ENCODE measurements at regions not wholly inside any gene's neighbourhood (a gene's known extent, or its start where the extent isn't known, plus 50 kb on each side); places are given as distances from the start of the nearest gene placed in this dataset.
A peak's percentile ranks its signal among the peaks of the same experiment; 100 is the strongest.

DNA sequence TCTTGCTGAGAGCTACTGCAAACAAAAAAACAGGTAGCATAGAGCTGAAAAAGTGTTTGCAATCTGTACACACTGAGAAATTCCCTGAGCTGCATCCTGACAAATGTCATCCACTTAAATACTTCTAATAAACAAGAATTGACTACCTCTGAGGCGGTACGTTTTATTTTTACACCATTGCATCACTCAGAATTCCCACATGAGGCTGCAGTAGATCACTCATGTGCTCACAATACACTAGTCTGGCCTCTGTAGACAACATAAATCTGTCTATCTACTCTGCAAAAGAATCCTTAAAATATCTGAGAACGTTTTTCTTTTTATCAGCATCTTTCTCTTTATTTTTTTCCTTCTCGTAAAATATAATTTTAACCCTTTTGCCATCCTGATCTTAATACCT is 661.4 kb downstream of the EPHA7 start:
- Histone ChIP-seq H3K27me3 (replicated peaks in 2 of 5; ENCODE audit: control insufficient read depth in 4 of 5, insufficient read depth in 5 of 5, low read length in 4 of 5) (no peaks in the 10 kb centered on the region), H3K4me1 (ENCODE audit: control extremely low read depth in 1 of 4, control insufficient read depth in 4 of 4, insufficient read depth in 4 of 4, low read length in 3 of 4) (no peaks in the 10 kb centered on the region), H3K36me3 (ENCODE audit: control insufficient read depth in 4 of 4, insufficient read depth in 4 of 4, low read length in 3 of 4) (no peaks in the 10 kb centered on the region), H3K4me3 (ENCODE audit: control insufficient read depth in 1 of 7, extremely low read depth in 1 of 7, insufficient read depth in 4 of 7, low read depth in 2 of 7, low read length in 6 of 7) (no peak overlapping the region), H3K27ac (ENCODE audit: insufficient read depth in 1 of 2, low read depth in 1 of 2, low read length in 2 of 2, poor library complexity in 1 of 2, severe bottlenecking in 2 of 2) (no peak overlapping the region), H3K9me3 (ENCODE audit: control extremely low read depth in 1 of 5, control insufficient read depth in 4 of 5, insufficient read depth in 2 of 5, low read depth in 1 of 5, low read length in 4 of 5) (peaks cover 0 to 2% (median 0%) of the 10 kb centered on the region in 5 experiments)
- WGBS (ENCODE audit: insufficient coverage), result 90% methylated on average over 2 of the region's 4 CpGs
- ChIA-PET POLR2A (no interaction called here), CTCF (no interaction called here)
- DNase-seq, result no peak

DNA sequence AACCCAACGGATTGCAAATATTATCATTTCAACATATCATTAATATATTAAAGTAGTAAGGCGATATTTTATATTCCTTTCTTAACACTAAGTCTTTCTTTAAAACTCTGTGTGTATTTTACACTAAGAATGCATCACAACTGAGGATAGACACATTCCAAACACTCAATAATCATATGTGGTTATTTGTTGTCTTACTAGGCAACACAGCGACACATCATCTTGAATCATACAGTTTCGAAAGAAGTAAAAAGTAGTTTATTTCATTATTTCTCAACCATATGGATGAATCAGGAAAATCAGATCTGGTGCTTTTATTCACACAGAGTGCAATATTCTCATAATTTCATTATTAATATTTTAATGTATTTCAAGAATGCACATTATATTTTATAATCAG is 662.4 kb downstream of the EPHA7 start:
- CTCF ChIA-PET, result no interaction called here
- WGBS (ENCODE audit: insufficient coverage), result no CpG with 5 or more reads among the region's 4 CpGs
- Histone ChIP-seq H3K27me3 (replicated peaks in 2 of 5; ENCODE audit: control insufficient read depth in 4 of 5, insufficient read depth in 5 of 5, low read length in 4 of 5) (no peaks in the 10 kb centered on the region), H3K36me3 (ENCODE audit: control insufficient read depth in 4 of 4, insufficient read depth in 4 of 4, low read length in 3 of 4) (no peaks in the 10 kb centered on the region), H3K4me1 (ENCODE audit: control extremely low read depth in 1 of 4, control insufficient read depth in 4 of 4, insufficient read depth in 4 of 4, low read length in 3 of 4) (no peaks in the 10 kb centered on the region), H3K9me3 (ENCODE audit: control extremely low read depth in 1 of 5, control insufficient read depth in 4 of 5, insufficient read depth in 2 of 5, low read depth in 1 of 5, low read length in 4 of 5) (peaks cover 0 to 2% (median 0%) of the 10 kb centered on the region in 5 experiments), H3K4me3 (ENCODE audit: control insufficient read depth in 1 of 7, extremely low read depth in 1 of 7, insufficient read depth in 4 of 7, low read depth in 2 of 7, low read length in 6 of 7) (no peak overlapping the region), H3K27ac (ENCODE audit: insufficient read depth in 1 of 2, low read depth in 1 of 2, low read length in 2 of 2, poor library complexity in 1 of 2, severe bottlenecking in 2 of 2) (no peak overlapping the region)
- no peak for DNase-seq
- POLR2A ChIA-PET, result no interaction called here

DNA sequence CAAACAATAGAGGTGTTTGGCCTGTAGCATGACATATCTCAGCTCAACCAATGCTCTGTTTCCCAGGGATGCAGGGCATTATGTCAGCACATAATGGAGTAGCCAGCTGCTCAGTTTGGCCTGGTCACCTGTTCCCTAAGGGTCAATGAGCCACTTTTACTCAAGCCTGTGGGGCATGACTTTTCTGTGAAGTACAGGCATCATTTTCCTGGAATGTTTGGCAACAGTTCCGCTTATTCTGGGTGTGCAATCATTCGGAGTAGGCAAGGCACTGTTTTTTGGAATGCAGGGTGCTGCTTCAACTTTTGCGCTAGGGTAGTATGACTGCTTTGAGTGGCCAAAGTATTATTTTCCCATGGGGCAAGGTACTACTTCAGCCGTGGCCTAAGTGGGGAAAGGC is 665.4 kb downstream of the EPHA7 start:
- Histone ChIP-seq H3K9me3 (ENCODE audit: control extremely low read depth in 1 of 5, control insufficient read depth in 4 of 5, insufficient read depth in 2 of 5, low read depth in 1 of 5, low read length in 4 of 5) (peaks cover 0 to 2% (median 0%) of the 10 kb centered on the region in 5 experiments), H3K27ac (ENCODE audit: insufficient read depth in 1 of 2, low read depth in 1 of 2, low read length in 2 of 2, poor library complexity in 1 of 2, severe bottlenecking in 2 of 2) (no peak overlapping the region), H3K4me3 (ENCODE audit: control insufficient read depth in 1 of 7, extremely low read depth in 1 of 7, insufficient read depth in 4 of 7, low read depth in 2 of 7, low read length in 6 of 7) (no peak overlapping the region), H3K4me1 (ENCODE audit: control extremely low read depth in 1 of 4, control insufficient read depth in 4 of 4, insufficient read depth in 4 of 4, low read length in 3 of 4) (no peaks in the 10 kb centered on the region), H3K36me3 (ENCODE audit: control insufficient read depth in 4 of 4, insufficient read depth in 4 of 4, low read length in 3 of 4) (no peaks in the 10 kb centered on the region), H3K27me3 (replicated peaks in 2 of 5; ENCODE audit: control insufficient read depth in 4 of 5, insufficient read depth in 5 of 5, low read length in 4 of 5) (no peaks in the 10 kb centered on the region)
- DNase-seq, result no peak
- ChIA-PET POLR2A (no interaction called here), CTCF (no interaction called here)
- 100% methylated on average over 2 of the region's 4 CpGs for WGBS (ENCODE audit: insufficient coverage)

DNA sequence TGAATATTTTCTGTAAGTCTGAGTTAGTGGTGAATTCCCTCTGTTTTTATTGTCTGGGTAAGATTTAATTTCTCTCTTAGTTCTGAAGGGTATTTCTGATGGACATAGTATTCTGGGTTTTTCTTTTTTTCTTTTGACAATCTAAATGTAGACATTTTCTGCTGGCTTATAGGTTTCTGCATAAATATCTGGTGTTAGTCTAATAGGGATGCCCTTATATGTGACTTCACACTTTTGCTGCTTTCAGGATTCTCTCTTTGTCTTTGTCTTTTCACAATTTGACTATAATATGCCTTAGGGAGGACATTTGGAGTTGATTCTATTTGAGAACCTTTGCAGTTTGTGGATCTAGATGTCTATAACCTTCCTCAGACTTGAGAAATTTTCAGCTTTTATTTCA is 667.2 kb downstream of the EPHA7 start:
- ChIA-PET POLR2A (no interaction called here), CTCF (no interaction called here)
- no peaks in the 10 kb centered on the region for H3K27me3 ChIP-seq (replicated peaks in 2 of 5; ENCODE audit: control insufficient read depth in 4 of 5, insufficient read depth in 5 of 5, low read length in 4 of 5)
- no peaks in the 10 kb centered on the region for H3K4me1 ChIP-seq (ENCODE audit: control extremely low read depth in 1 of 4, control insufficient read depth in 4 of 4, insufficient read depth in 4 of 4, low read length in 3 of 4)
- DNase-seq, result no peak
- peaks cover 0 to 2% (median 0%) of the 10 kb centered on the region in 5 experiments for H3K9me3 ChIP-seq (ENCODE audit: control extremely low read depth in 1 of 5, control insufficient read depth in 4 of 5, insufficient read depth in 2 of 5, low read depth in 1 of 5, low read length in 4 of 5)
- H3K27ac ChIP-seq (ENCODE audit: insufficient read depth in 1 of 2, low read depth in 1 of 2, low read length in 2 of 2, poor library complexity in 1 of 2, severe bottlenecking in 2 of 2), result no peak overlapping the region
- H3K36me3 ChIP-seq (ENCODE audit: control insufficient read depth in 4 of 4, insufficient read depth in 4 of 4, low read length in 3 of 4), result no peaks in the 10 kb centered on the region
- no peak overlapping the region for H3K4me3 ChIP-seq (ENCODE audit: control insufficient read depth in 1 of 7, extremely low read depth in 1 of 7, insufficient read depth in 4 of 7, low read depth in 2 of 7, low read length in 6 of 7)

DNA sequence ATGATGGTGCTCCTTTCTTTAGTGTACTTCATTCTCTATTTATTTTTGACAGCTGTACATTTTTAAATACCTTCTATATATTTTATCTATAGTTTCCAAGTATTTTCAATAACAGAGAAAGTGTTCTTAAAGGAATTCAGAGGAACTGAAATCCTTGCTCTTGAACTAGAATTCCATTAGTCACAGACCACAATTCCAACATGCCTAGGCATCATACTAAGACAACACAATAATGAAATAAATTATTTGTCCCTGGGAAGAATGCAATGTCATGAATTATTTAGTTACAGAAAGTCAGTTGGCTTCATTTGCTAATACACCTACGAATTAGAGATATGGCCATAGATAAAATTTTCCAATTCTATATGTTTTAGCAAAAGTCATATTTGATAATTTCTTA is 671.2 kb downstream of the EPHA7 start:
- Histone ChIP-seq H3K36me3 (ENCODE audit: control insufficient read depth in 4 of 4, insufficient read depth in 4 of 4, low read length in 3 of 4) (no peaks in the 10 kb centered on the region), H3K9me3 (ENCODE audit: control extremely low read depth in 1 of 5, control insufficient read depth in 4 of 5, insufficient read depth in 2 of 5, low read depth in 1 of 5, low read length in 4 of 5) (no peaks in the 10 kb centered on the region), H3K4me1 (ENCODE audit: control extremely low read depth in 1 of 4, control insufficient read depth in 4 of 4, insufficient read depth in 4 of 4, low read length in 3 of 4) (no peaks in the 10 kb centered on the region), H3K4me3 (ENCODE audit: control insufficient read depth in 1 of 7, extremely low read depth in 1 of 7, insufficient read depth in 4 of 7, low read depth in 2 of 7, low read length in 6 of 7) (no peak overlapping the region), H3K27me3 (replicated peaks in 2 of 5; ENCODE audit: control insufficient read depth in 4 of 5, insufficient read depth in 5 of 5, low read length in 4 of 5) (no peaks in the 10 kb centered on the region), H3K27ac (ENCODE audit: insufficient read depth in 1 of 2, low read depth in 1 of 2, low read length in 2 of 2, poor library complexity in 1 of 2, severe bottlenecking in 2 of 2) (no peak overlapping the region)
- ChIA-PET POLR2A (no interaction called here), CTCF (no interaction called here)
- DNase-seq, result no peak
- WGBS (ENCODE audit: insufficient coverage), result no CpG with 5 or more reads among the region's 1 CpG

DNA sequence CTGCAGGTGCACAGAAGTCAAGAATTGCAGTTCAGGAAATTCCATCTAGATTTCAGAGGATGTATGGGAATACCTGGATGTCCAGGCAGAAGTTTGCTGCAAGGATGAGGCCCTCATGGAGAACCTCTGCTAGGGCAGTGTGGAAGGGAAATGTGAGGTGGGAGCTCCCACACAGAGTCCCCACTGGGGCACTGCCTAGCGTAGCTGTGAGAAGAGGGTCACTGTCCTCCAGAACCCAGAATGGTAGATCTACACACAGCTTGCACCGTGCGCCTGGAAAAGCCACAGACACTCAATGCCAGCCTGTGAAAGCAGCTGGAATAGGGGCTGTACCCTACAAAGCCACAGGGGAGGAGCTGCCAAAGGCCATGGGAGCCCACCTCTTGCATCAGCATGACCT is 681.4 kb downstream of the EPHA7 start:
- WGBS (ENCODE audit: insufficient coverage), result 97% methylated on average over 3 of the region's 3 CpGs
- ChIA-PET CTCF (no interaction called here), POLR2A (no interaction called here)

DNA sequence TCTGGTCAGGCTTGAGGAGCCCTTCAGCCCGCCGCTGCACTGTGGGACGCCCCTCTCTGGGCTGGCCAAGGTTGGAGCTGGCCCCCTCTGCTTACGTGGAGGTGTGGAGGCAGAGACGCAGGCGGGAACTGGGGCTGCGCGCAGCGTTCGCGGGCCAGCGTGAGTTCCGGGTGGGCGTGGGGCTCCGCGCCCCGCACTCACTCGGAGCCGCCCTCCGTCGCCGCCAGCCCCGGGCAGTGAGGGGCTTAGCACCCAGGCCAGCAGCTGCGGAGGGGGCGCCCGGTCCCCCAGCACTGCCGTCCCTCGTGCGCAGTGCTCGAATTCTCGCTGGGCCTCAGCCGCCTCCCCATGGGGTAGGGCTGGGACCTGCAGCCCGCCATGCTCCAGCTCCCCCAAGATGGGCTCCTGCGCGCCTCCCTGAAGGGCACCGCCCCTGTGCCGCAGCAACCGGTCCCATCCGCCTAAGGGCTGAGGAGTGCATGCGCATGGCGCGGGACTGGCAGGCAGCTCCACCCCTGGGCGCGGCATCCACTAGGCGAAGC is 695.9 kb downstream of the EPHA7 start:
- ChIA-PET CTCF (no interaction called here), POLR2A (no interaction called here)
- no peaks in the 10 kb centered on the region for H3K9me3 ChIP-seq (ENCODE audit: control extremely low read depth in 1 of 5, control insufficient read depth in 4 of 5, insufficient read depth in 2 of 5, low read depth in 1 of 5, low read length in 4 of 5)
- no peak overlapping the region for H3K4me3 ChIP-seq (ENCODE audit: control insufficient read depth in 1 of 7, extremely low read depth in 1 of 7, insufficient read depth in 4 of 7, low read depth in 2 of 7, low read length in 6 of 7)
- H3K27me3 ChIP-seq (replicated peaks in 2 of 5; ENCODE audit: control insufficient read depth in 4 of 5, insufficient read depth in 5 of 5, low read length in 4 of 5), result no peaks in the 10 kb centered on the region
- no peaks in the 10 kb centered on the region for H3K36me3 ChIP-seq (ENCODE audit: control insufficient read depth in 4 of 4, insufficient read depth in 4 of 4, low read length in 3 of 4)
- H3K4me1 ChIP-seq (ENCODE audit: control extremely low read depth in 1 of 4, control insufficient read depth in 4 of 4, insufficient read depth in 4 of 4, low read length in 3 of 4), result no peaks in the 10 kb centered on the region
- H3K27ac ChIP-seq (ENCODE audit: insufficient read depth in 1 of 2, low read depth in 1 of 2, low read length in 2 of 2, poor library complexity in 1 of 2, severe bottlenecking in 2 of 2), result no peak overlapping the region
- WGBS (ENCODE audit: insufficient coverage), result 95% methylated on average over 40 of the region's 45 CpGs
- peak in 1 of 3 donors; percentile 0 for DNase-seq

More for the DNA sequence above, 681.4 kb downstream of the EPHA7 start:
- Histone ChIP-seq H3K4me3 (ENCODE audit: control insufficient read depth in 1 of 7, extremely low read depth in 1 of 7, insufficient read depth in 4 of 7, low read depth in 2 of 7, low read length in 6 of 7) (no peak overlapping the region), H3K9me3 (ENCODE audit: control extremely low read depth in 1 of 5, control insufficient read depth in 4 of 5, insufficient read depth in 2 of 5, low read depth in 1 of 5, low read length in 4 of 5) (no peaks in the 10 kb centered on the region), H3K27ac (ENCODE audit: insufficient read depth in 1 of 2, low read depth in 1 of 2, low read length in 2 of 2, poor library complexity in 1 of 2, severe bottlenecking in 2 of 2) (no peak overlapping the region), H3K36me3 (ENCODE audit: control insufficient read depth in 4 of 4, insufficient read depth in 4 of 4, low read length in 3 of 4) (no peaks in the 10 kb centered on the region), H3K4me1 (ENCODE audit: control extremely low read depth in 1 of 4, control insufficient read depth in 4 of 4, insufficient read depth in 4 of 4, low read length in 3 of 4) (no peaks in the 10 kb centered on the region), H3K27me3 (replicated peaks in 2 of 5; ENCODE audit: control insufficient read depth in 4 of 5, insufficient read depth in 5 of 5, low read length in 4 of 5) (no peaks in the 10 kb centered on the region)
- no peak for DNase-seq

All from common myeloid progenitor, CD34-positive (primary cell).